HG03103 (cell line): ENCODE measurements at regions not wholly inside any gene's neighbourhood (a gene's known extent, or its start where the extent isn't known, plus 50 kb on each side); places are given as distances from the start of the nearest gene placed in this dataset.

ENCODE experiments used
- ATAC-seq: cut with Tn5 transposase; IDR thresholded peaks from one replicate; pipeline ENCODE4 v1.9.1; 2021; ENCODE audit warnings: low read depth; ENCODE audit not compliant: unreplicated experiment

GRCh38 chr3:170784406-170784805, 85.6 kb downstream of the RPL22L1 start:
- no peak for ATAC-seq

DNA sequence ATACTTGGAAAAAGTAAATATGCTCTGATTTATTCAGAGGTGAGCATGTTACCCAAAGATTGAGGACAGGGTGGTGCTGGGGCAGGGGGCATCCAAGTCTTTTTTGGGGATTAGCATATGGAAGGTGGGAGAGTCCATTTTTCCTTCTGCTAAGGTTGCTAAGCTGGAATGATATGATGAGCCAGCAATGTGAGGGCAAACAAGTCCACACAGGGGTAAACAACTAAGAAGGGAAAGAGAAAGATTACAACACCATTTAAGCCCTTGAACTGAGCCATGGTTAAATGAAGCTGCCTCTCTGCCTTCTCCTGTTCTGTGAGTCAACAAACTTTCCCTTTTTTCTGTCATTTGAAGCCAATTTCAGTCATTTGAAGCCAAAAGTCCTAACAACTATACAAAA, 89.0 kb downstream of the RPL22L1 start:
- ATAC-seq: no peak

GRCh38 chr3:170780471-170780870, 89.5 kb downstream of the RPL22L1 start:
- ATAC-seq: no peak

GRCh38 chr3:170778240-170779217, 91.5 kb downstream of the RPL22L1 start:
- no peak for ATAC-seq

DNA sequence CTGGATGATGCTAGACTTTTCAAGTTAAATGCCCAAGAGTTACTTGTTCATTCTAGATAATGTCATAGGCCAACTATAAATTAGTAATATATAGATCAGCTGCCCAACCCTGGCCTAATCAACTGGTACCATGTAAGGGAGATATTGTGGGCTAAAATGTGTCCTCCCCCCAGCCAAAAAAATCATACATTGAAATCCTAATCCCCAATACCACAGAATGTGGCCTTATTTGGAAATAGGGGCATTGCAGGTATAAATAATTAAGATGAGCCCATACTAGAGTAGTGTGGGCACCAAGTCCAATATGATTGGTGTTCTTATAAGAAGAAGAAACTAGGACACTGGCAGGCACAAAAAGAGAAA, 92.5 kb downstream of the RPL22L1 start:
- ATAC-seq: no peak

DNA sequence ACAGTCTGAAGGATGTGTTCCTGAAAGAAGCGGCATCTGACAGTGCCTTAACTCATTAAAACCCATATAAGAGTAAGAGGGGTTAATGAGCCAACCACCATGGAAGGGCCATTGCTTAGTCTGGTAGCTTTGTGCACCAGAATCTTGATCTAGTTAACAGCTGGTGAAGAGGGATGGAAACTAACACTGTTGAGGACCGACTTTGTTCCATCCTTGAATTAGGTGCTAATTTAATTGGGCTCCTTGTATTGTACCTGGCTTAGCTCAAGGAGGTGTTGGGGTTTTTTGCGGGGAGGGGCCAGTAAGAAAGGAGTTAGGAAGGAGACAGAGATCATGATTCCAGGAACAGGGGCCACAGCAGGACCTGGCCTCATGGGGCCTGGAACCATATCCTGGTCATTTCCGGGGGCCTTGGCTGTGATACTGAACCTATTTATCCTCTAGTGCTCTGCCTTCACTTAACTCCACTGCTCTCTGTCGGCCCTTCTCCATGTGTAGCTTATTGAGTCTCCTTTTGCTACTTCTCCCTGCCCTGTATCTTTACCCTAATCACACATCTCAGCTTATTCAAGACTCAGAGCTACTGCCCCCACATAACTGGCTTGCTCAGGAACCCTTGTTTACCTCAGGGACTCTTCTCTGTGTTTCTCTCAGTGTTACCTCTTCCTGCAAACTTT, 93.0 kb downstream of the RPL22L1 start:
- no peak for ATAC-seq

DNA sequence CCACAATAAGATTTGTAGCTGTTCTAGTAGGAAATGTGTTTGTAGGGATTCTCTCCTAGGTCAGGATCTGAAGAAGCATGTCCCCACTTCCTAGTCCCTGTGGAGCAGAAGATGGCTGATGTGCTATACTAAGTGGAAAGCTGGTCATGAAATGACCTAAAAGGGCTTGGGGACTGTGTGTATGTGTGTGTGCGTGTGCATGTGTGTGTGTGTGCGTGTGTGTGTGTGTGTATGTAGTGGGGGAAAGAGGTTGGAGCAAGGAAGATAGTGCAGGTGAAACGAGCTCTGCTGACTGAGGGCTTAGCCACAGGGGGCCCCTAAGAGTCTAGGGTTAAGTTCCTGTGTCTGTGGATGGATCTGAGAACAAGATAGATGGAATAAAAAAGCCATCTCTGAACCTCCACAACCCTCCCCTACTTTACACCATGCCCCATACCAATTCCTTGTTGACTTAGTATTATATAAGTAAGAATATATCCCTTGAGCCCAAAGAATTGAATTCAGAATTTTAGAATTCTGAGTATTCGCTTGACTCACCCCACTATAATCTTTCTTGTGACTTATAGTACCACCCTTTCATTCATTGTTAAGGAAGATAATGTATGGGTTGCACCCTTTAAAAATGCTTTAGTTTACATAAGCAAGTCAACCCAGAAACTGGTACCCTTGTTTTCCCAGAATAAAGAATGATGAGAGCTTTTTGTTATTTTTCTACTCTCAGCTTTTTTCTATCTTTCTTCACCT, 96.1 kb downstream of the RPL22L1 start:
- ATAC-seq: no peak

DNA sequence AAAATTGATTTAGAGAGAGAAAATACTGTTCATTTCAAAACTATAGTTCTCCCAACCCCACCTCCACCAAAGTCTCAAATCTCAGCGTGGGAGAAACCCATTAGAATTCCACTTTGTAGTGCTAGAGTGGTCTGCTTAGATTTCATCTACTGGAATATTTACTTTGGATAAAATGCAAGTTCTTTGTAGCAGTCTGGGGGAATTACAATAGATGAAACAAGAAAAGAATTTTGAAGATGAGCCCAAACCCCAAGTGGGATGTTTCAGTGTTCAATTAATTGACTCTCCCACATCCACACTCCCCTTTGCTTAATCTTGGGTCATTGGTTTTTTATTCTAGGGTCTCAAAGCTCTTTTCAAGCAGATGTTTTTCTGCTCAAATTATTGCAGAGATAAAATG, 97.8 kb downstream of the RPL22L1 start:
- ATAC-seq: no peak

DNA sequence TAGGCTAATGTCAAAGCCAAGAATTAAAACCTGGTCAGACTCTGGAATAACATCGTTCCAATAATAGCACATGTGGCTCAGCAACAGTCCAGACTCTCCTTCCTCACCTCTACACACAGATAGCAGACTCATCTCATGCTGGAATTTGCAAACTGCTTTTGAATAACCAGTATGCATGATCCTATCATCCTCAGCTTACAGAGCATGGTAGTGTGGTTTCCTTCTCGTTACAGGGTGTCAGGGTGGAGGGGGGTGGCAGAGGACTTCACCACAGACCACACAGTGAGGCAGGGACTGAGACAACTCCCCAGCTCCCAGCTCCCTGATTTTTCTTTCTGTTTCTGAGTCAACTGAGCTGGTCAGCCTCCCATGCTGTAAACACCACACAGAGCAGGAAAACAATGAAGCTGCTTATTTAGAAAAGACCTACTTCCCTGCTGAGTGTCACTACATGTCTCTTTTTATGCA, 101.6 kb downstream of the RPL22L1 start:
- no peak for ATAC-seq

GRCh38 chr3:170767576-170767941, 102.4 kb downstream of the RPL22L1 start:
- ATAC-seq: no peak

GRCh38 chr3:170766823-170767575, 103.0 kb downstream of the RPL22L1 start:
- ATAC-seq: no peak

DNA sequence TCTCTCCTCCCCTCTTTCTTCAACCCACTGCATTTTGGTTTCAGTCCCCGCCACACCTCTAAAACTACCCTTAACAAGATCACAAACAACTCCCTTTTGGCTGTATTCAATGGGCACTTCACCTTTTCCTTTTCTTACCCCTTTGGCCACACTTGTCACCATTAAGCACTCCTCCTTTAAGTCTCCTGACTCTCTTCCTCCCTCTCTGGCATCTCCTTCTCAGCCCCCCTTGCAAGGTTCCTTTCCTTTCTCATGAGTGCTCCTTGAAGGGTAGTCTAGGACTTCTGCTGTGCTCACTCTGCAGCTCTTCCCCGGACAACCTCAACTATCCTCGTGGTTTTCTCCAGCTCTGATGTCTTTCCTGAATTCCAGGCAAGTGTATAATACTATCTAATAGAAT, 103.7 kb downstream of the RPL22L1 start:
- ATAC-seq: no peak

GRCh38 chr3:170765419-170766078, 104.4 kb downstream of the RPL22L1 start:
- ATAC-seq: no peak

DNA sequence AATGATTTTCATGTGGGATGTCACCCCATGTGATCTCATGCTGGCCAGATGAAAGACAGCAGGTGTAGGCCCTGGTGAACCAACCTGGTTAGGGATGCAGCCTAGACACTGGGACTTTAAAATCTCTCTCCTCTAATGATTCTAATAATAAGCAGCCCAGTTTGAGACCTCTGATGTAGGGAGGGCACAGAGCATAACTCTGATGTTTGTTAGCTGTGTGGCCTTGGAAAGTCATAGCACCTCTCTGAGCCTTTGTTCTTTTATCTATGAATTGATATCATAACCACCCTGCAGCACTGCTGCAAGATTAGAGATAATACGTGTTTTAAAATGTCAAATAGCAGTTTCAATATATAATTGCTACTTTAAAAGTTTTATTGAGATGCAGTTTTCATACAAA, 106.0 kb downstream of the RPL22L1 start:
- no peak for ATAC-seq

DNA sequence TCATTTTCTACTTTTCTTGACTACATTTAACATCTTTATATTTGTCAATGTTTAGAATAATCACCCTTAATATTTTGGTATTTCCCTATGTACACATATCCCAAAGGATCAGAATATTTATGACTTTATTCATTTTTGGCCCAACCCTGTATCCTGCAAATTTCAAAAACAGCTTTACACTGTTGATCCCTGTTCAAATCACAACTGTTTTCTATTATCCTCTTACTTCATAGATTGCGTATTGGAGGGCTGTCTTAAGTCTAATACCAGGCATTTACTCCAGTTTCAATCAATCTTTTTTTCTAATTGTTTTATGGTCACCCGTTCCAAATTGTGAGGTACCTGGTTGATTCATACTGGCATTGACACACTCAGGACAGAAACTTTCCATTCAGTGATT, 107.9 kb downstream of the RPL22L1 start:
- no peak for ATAC-seq

GRCh38 chr3:170761103-170761502, 108.9 kb downstream of the RPL22L1 start:
- no peak for ATAC-seq

DNA sequence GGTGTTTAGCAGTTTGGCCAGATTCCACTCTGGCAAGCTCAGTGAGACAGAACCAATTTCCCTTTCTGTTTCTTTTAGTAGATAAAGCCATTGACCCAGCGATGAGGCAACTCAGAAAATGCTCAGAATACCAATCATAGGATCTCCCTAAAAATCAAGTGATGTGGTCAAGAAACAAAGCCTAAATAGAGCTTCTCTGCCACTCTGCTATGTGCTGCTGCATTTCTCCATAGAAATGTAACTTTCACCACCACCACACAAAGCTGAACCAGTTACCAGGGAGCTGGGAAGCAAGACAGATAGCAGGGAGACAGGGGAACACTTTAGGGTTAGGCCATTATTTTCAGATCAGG, 109.8 kb downstream of the RPL22L1 start:
- no peak for ATAC-seq

GRCh38 chr3:170759511-170760173, 110.4 kb downstream of the RPL22L1 start:
- ATAC-seq: no peak

- no peak for ATAC-seq
Measured at GRCh38 chr3:170757038-170757437, 113.0 kb downstream of the RPL22L1 start.

GRCh38 chr3:170754311-170754693, 115.7 kb downstream of the RPL22L1 start:
- no peak for ATAC-seq
